ENCODE measurements at regions not wholly inside any gene's neighbourhood (a gene's known extent, or its start where the extent isn't known, plus 50 kb on each side); places are given as distances from the start of the nearest gene placed in this dataset.

DNA sequence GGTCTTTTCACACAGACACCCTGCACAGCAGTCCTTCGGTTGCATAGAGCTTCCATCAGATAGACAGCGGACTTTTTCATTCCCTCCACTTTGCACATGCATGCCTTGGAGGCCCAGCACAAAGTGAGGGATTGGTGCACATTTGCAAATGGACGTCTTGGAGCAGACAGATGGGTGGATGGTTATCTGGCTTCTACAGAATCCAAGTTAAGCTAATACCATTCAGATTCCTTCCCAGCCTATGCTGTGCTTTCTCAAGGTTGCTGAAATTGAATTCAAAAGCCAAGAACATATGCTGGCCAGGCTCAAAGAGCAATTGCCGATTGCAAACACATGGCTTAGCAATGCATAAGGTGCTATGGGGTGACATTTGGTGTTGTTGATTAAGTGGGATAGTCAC, 186.4 kb downstream of the VAPA start:
- Mint-ChIP-seq H3K4me1 (peaks cover 35 to 36% of the 10 kb centered on the region in 2 experiments), H3K4me3 (no peak overlapping the region), H3K9me3 (peaks cover 8 to 9% of the 10 kb centered on the region in 2 experiments), H3K27me3 (ENCODE audit: low read depth) (peaks cover 7% of the 10 kb centered on the region), H3K27ac (no peak overlapping the region), H3K36me3 (ENCODE audit: insufficient read depth in 1 of 3, low read depth in 3 of 3) (peaks cover 6 to 11% (median 7%) of the 10 kb centered on the region in 3 experiments)
- DNase-seq: no peak
- Histone ChIP-seq H2AFZ (ENCODE audit: low read length) (no peak overlapping the region), H3K9me3 (ENCODE audit: control insufficient read depth, low read depth, low read length) (no peaks in the 10 kb centered on the region), H4K20me1 (ENCODE audit: control insufficient read depth, insufficient read depth, insufficient read length) (no peaks in the 10 kb centered on the region), H2BK12ac (ENCODE audit: insufficient read length, low read depth, low read length) (no peak overlapping the region), H3K27me3 (ENCODE audit: insufficient read depth, low read length) (no peaks in the 10 kb centered on the region), H3K4me2 (ENCODE audit: insufficient read depth, insufficient read length, low read length) (no peak overlapping the region), H3K56ac (ENCODE audit: insufficient read length, low read depth, low read length) (no peak overlapping the region), H3K4me1 (ENCODE audit: insufficient read depth, low read length) (peaks cover 16% of the 10 kb centered on the region), H2AK5ac (ENCODE audit: insufficient read length, low read length) (no peak overlapping the region), H2BK20ac (ENCODE audit: low read depth, low read length, poor library complexity, severe bottlenecking) (no peak overlapping the region), H3K18ac (ENCODE audit: insufficient read length, low read depth, low read length) (no peak overlapping the region), H3K23me2 (ENCODE audit: insufficient read length, low read depth, low read length, poor library complexity, severe bottlenecking) (no peaks in the 10 kb centered on the region), H3K79me2 (ENCODE audit: insufficient read depth, low read length) (no peaks in the 10 kb centered on the region), H3K27ac (ENCODE audit: insufficient read length, low read depth, low read length) (no peak overlapping the region), H4K8ac (replicated peaks; ENCODE audit: insufficient read length, low read depth, low read length) (no peak overlapping the region), H3K9ac (ENCODE audit: extremely low read depth, insufficient read length, low read length) (no peak overlapping the region), H2BK5ac (ENCODE audit: insufficient read length, low read length) (no peak overlapping the region), H3K14ac (ENCODE audit: insufficient read depth, low read length) (no peak overlapping the region), H3T11ph (ENCODE audit: low read length) (no peak overlapping the region), H2BK120ac (ENCODE audit: low read depth, low read length, poor library complexity, severe bottlenecking) (no peak overlapping the region), H3K4ac (ENCODE audit: low read depth, low read length) (no peak overlapping the region), H4K91ac (ENCODE audit: insufficient read length, low read depth, low read length) (no peak overlapping the region), H4K5ac (ENCODE audit: insufficient read length, low read depth, low read length) (no peak overlapping the region), H2BK15ac (ENCODE audit: low read depth, low read length) (no peak overlapping the region), H3K79me1 (ENCODE audit: insufficient read depth, low read depth, low read length, poor library complexity, severe bottlenecking) (no peaks in the 10 kb centered on the region), H3K23ac (ENCODE audit: insufficient read length, low read depth, low read length) (no peak overlapping the region)
- TF ChIP-seq, protein P1, sequence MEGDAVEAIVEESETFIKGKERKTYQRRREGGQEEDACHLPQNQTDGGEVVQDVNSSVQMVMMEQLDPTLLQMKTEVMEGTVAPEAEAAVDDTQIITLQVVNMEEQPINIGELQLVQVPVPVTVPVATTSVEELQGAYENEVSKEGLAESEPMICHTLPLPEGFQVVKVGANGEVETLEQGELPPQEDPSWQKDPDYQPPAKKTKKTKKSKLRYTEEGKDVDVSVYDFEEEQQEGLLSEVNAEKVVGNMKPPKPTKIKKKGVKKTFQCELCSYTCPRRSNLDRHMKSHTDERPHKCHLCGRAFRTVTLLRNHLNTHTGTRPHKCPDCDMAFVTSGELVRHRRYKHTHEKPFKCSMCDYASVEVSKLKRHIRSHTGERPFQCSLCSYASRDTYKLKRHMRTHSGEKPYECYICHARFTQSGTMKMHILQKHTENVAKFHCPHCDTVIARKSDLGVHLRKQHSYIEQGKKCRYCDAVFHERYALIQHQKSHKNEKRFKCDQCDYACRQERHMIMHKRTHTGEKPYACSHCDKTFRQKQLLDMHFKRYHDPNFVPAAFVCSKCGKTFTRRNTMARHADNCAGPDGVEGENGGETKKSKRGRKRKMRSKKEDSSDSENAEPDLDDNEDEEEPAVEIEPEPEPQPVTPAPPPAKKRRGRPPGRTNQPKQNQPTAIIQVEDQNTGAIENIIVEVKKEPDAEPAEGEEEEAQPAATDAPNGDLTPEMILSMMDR (conservative IDR thresholded peaks at IDR 0.05): no peak
- no CpG with 5 or more reads among the region's 4 CpGs for WGBS (ENCODE audit: extremely low coverage, insufficient read length, low lambda C conversion rate)

Data from H9 (cell line).